AG09309 (cell line): ENCODE measurements at regions not wholly inside any gene's neighbourhood (a gene's known extent, or its start where the extent isn't known, plus 50 kb on each side); places are given as distances from the start of the nearest gene placed in this dataset.

Source experiments
- DNase-seq: peaks from one replicate; pipeline ENCODE4 v3.0.0-alpha.2; 2010; ENCODE audit warnings: low read depth
- H3K4me3 ChIP-seq: 2 replicates; pipeline ENCODE4 v1.5.1; 2011; ENCODE audit warnings: mild to moderate bottlenecking, low read depth, low read length, moderate library complexity; ENCODE audit not compliant: control insufficient read depth
- CTCF ChIP-seq: IDR thresholded peaks from 2 replicates; pipeline ENCODE4 v1.5.1; 2011; ENCODE audit warnings: mild to moderate bottlenecking, low read depth, low read length, inconsistent platforms; ENCODE audit not compliant: insufficient read depth, control insufficient read depth; ENCODE audit errors: missing control alignments

GRCh38 chr5:60360355-60360754 lies 339.6 kb downstream of the DEPDC1B start:
- DNase-seq = no peak
- no peak for TF ChIP-seq CTCF
- H3K4me3 ChIP-seq = no peak overlapping the region

- H3K4me3 ChIP-seq = no peak overlapping the region
- no peak for TF ChIP-seq CTCF
- no peak for DNase-seq
Observed at GRCh38 chr5:60357302-60357701, 342.7 kb downstream of the DEPDC1B start.

- DNase-seq = no peak
- TF ChIP-seq CTCF = no peak
- no peak overlapping the region for H3K4me3 ChIP-seq
Observed at GRCh38 chr5:60356745-60357144, 343.2 kb downstream of the DEPDC1B start.

GRCh38 chr5:60355181-60355580 lies 344.8 kb downstream of the DEPDC1B start:
- DNase-seq = no peak
- TF ChIP-seq CTCF = no peak
- H3K4me3 ChIP-seq = no peak overlapping the region

GRCh38 chr5:60354311-60354710 lies 345.7 kb downstream of the DEPDC1B start:
- no peak for TF ChIP-seq CTCF
- no peak overlapping the region for H3K4me3 ChIP-seq
- no peak for DNase-seq

GRCh38 chr5:60352992-60353599 lies 346.9 kb downstream of the DEPDC1B start:
- no peak for TF ChIP-seq CTCF
- no peak overlapping the region for H3K4me3 ChIP-seq
- no peak for DNase-seq

GRCh38 chr5:60350794-60351193 lies 349.2 kb downstream of the DEPDC1B start:
- DNase-seq = no peak
- no peak for TF ChIP-seq CTCF
- no peak overlapping the region for H3K4me3 ChIP-seq
